ENCODE measurements at regions not wholly inside any gene's neighbourhood (a gene's known extent, or its start where the extent isn't known, plus 50 kb on each side); places are given as distances from the start of the nearest gene placed in this dataset.

DNA sequence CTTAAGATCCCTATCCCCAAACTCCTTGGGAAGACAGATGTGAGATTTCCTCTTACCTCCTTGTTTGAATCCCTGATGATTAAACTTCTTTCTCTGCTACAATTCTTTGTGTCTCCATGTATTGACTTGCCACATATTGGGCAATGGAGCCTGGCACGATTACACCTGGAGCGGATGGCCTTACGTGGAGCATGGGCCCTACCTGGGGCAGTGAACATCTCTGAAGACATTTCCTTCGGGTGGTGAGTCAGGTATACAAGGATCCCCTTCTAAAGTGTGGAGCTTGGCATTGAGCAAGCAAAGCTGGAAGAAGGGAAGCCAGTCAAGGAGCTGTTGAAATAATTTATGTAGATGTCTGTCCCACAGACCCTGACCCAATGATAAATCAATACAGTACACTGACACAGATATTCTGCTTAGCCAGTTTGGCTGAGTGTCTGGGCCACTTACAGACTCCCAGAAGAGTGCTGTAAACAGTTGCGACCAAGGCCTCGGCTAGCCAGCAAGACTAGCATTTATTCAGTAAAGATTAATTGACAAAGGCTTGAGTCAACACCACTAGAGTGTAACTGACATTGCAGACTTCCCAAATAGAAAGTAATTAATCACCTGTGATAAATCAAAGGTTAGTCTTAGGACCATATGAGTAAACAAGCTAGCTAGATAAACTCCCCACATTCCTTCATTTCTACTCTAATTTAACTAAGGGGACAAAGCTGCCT, 83.1 kb upstream of the KCNK1 start:
- Mint-ChIP-seq H3K27ac (ENCODE audit: unreplicated experiment) (no peak overlapping the region), H3K27me3 (ENCODE audit: unreplicated experiment) (no peaks in the 10 kb centered on the region), H3K9me3 (ENCODE audit: unreplicated experiment) (peaks cover 6% of the 10 kb centered on the region), H3K36me3 (ENCODE audit: unreplicated experiment) (no peaks in the 10 kb centered on the region), H3K4me1 (ENCODE audit: unreplicated experiment) (no peaks in the 10 kb centered on the region), H3K4me3 (ENCODE audit: unreplicated experiment) (no peak overlapping the region)
- no peak for TF ChIP-seq CTCF (IDR thresholded peaks at IDR 0.05)
- DNase-seq (ENCODE audit: extremely low spot score, unreplicated experiment) = no peak

GRCh38 chr1:233540816-233541215, 73.1 kb upstream of the KCNK1 start:
- Mint-ChIP-seq H3K9me3 (ENCODE audit: unreplicated experiment) (peaks cover 10% of the 10 kb centered on the region), H3K27me3 (ENCODE audit: unreplicated experiment) (no peaks in the 10 kb centered on the region), H3K4me3 (ENCODE audit: unreplicated experiment) (no peak overlapping the region), H3K27ac (ENCODE audit: unreplicated experiment) (no peak overlapping the region), H3K4me1 (ENCODE audit: unreplicated experiment) (no peaks in the 10 kb centered on the region), H3K36me3 (ENCODE audit: unreplicated experiment) (no peaks in the 10 kb centered on the region)
- no peak for TF ChIP-seq CTCF (IDR thresholded peaks at IDR 0.05)
- DNase-seq (ENCODE audit: extremely low spot score, unreplicated experiment) = no peak

DNA sequence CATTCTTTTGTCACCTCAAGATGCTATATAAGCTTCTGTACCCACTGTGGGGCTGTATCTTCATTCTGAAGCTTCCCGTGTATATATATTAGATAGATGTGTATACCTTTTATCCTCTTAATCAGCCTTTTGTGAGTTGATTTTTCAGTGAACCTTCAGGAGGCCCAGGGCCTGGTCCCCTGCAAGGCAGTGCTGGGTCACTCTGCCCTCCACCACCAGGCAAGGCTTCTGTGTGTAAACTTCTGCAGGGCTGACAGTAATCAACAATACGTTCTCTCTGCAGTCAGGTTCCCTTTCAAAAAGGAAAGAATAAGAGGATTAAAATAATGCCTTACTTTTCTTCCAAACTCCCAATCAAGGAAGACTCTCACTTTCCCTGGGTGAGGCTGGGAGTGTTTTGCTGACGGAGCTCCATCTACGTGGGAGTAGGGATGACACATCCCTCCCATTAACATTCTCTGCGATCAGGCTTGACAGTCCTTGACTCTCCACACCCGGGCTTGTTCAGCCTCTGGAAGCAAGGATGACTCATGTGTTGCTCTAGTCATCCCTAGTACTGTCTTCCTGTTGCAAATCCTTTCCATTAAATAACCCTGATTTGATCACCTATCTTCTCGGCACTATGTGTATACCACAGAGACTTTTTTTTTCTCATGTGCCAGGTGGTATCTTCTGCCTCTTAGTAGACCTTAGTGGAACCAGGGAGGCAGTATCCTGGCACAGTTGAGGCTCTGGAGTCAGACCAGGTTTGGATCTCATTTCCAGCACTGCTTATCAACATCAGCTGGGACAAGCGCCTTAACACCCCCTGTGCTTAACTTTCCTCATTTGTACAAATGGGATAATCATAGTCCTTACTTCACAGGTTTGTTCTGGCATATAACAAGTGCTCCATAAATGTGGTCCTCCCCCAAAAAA, 70.3 kb upstream of the KCNK1 start:
- H3K36me3 Mint-ChIP-seq (ENCODE audit: unreplicated experiment) = no peaks in the 10 kb centered on the region
- no peaks in the 10 kb centered on the region for H3K27me3 Mint-ChIP-seq (ENCODE audit: unreplicated experiment)
- no peak overlapping the region for H3K27ac Mint-ChIP-seq (ENCODE audit: unreplicated experiment)
- peaks cover 17% of the 10 kb centered on the region for H3K9me3 Mint-ChIP-seq (ENCODE audit: unreplicated experiment)
- no peak for DNase-seq (ENCODE audit: extremely low spot score, unreplicated experiment)
- H3K4me3 Mint-ChIP-seq (ENCODE audit: unreplicated experiment) = no peak overlapping the region
- no peak for TF ChIP-seq CTCF (IDR thresholded peaks at IDR 0.05)
- no peaks in the 10 kb centered on the region for H3K4me1 Mint-ChIP-seq (ENCODE audit: unreplicated experiment)

DNA sequence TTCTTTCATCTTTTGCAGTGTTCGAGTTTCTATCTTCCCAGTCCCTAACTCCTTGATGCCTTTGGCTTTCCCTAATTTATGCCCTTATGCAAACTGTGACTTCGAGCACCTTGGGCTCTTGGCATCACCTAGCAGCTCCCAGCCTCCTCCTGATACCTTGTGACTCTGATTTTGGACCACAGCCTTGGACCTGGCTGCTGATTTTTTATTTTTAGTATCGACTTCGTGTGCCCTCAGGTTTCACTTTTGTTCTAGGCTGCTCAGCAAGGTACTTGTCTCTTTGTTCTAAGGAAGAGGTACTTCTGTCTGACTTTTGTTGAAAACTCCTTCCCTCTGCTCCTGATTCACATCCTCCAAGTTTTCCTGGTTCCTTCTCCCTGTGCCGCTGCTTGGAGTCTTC, 69.6 kb upstream of the KCNK1 start:
- Mint-ChIP-seq H3K36me3 (ENCODE audit: unreplicated experiment) (no peaks in the 10 kb centered on the region), H3K27me3 (ENCODE audit: unreplicated experiment) (no peaks in the 10 kb centered on the region), H3K4me3 (ENCODE audit: unreplicated experiment) (no peak overlapping the region), H3K4me1 (ENCODE audit: unreplicated experiment) (no peaks in the 10 kb centered on the region), H3K9me3 (ENCODE audit: unreplicated experiment) (peaks cover 17% of the 10 kb centered on the region), H3K27ac (ENCODE audit: unreplicated experiment) (no peak overlapping the region)
- TF ChIP-seq CTCF (IDR thresholded peaks at IDR 0.05) = no peak
- DNase-seq (ENCODE audit: extremely low spot score, unreplicated experiment) = no peak

DNA sequence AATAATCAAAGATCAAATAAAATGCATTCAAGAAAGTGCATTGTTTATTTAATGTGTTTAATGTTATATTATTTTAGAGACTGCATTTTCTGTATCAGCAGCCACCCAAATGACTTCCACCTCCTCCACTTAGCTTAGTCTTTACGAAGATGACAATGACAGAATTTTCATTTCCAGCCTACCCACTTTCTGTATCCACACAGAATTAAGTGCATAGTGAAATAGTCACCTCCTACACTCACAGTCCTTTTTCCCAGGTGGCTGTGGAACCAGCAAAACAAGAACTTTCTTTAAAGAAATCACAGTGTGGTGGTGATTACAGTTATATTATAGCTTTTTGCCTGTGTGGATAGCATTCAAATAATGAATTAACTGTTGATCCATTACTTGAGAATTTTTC, 66.2 kb upstream of the KCNK1 start:
- no peaks in the 10 kb centered on the region for H3K36me3 Mint-ChIP-seq (ENCODE audit: unreplicated experiment)

More for the DNA sequence above, 66.2 kb upstream of the KCNK1 start:
- Mint-ChIP-seq H3K9me3 (ENCODE audit: unreplicated experiment) (peaks cover 20% of the 10 kb centered on the region), H3K27me3 (ENCODE audit: unreplicated experiment) (no peaks in the 10 kb centered on the region), H3K27ac (ENCODE audit: unreplicated experiment) (no peak overlapping the region), H3K4me3 (ENCODE audit: unreplicated experiment) (no peak overlapping the region), H3K4me1 (ENCODE audit: unreplicated experiment) (no peaks in the 10 kb centered on the region)
- TF ChIP-seq CTCF (IDR thresholded peaks at IDR 0.05) = no peak
- no peak for DNase-seq (ENCODE audit: extremely low spot score, unreplicated experiment)
